ENCODE measurements at regions not wholly inside any gene's neighbourhood (a gene's known extent, or its start where the extent isn't known, plus 50 kb on each side); places are given as distances from the start of the nearest gene placed in this dataset.

DNA sequence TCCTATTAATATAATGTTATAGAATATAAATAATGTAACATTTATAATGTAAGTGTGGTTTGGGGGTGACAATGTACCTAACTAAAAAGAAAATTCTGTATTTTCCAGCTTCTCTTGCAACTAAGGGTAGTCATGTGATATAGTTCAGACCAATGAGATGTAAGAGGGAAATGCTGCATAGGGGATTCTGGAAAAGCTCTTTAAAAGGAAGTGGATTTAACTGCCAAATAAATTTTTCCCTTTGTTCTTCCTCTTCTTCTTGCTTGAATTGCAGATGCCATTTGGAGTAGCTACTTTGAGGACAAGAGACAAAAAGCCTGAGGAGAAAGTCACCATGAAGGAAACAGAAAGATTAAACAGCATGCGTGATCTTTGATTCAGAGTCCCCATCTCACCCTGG is 194.3 kb downstream of the PTEN start:
- no peak overlapping the region for H3K4me2 ChIP-seq (ENCODE audit: insufficient read depth in 1 of 2, low read depth in 2 of 2, low read length in 2 of 2)
- H3K27ac ChIP-seq (ENCODE audit: low read depth, low read length) = no peak overlapping the region
- no peak for FAIRE-seq
- H3K9me3 ChIP-seq (ENCODE audit: insufficient read depth in 2 of 2, low read depth in 1 of 2, low read length in 1 of 2) = no peaks in the 10 kb centered on the region
- H4K5ac ChIP-seq (ENCODE audit: insufficient read length, low read depth, low read length) = no peak overlapping the region
- H3K9ac ChIP-seq (replicated peaks in 1 of 4; ENCODE audit: extremely low read depth in 1 of 4, low read depth in 3 of 4, low read length in 3 of 4) = no peak overlapping the region
- H2AFZ ChIP-seq (ENCODE audit: low read length) = no peak overlapping the region
- no peak overlapping the region for H3K18ac ChIP-seq (ENCODE audit: extremely low read depth, low read length)
- no peak overlapping the region for H3K23ac ChIP-seq (ENCODE audit: insufficient read length)
- CTCF ChIA-PET (ENCODE audit: partially characterized antibody) = no interaction called here
- no peak overlapping the region for H4K91ac ChIP-seq (replicated peaks; ENCODE audit: insufficient read length, low read length)
- H3K36me3 ChIP-seq (ENCODE audit: control insufficient read depth in 2 of 4, insufficient read depth in 4 of 4, low read length in 3 of 4) = no peaks in the 10 kb centered on the region
- H3K14ac ChIP-seq (ENCODE audit: insufficient read length) = no peak overlapping the region
- POLR2A ChIA-PET (ENCODE audit: partially characterized antibody) = no interaction called here
- H4K20me1 ChIP-seq (replicated peaks in 1 of 2; ENCODE audit: control insufficient read depth in 1 of 2, insufficient read depth in 2 of 2, low read length in 2 of 2) = no peaks in the 10 kb centered on the region
- no peak overlapping the region for H2BK12ac ChIP-seq (ENCODE audit: low read depth, low read length)
- no peaks in the 10 kb centered on the region for H3K79me2 ChIP-seq (ENCODE audit: control insufficient read depth in 1 of 2, insufficient read depth in 2 of 2, low read length in 2 of 2)
- H2BK120ac ChIP-seq (replicated peaks; ENCODE audit: low read depth, low read length) = no peak overlapping the region
- H3K27me3 ChIP-seq (replicated peaks in 1 of 4; ENCODE audit: control insufficient read depth in 3 of 4, extremely low read depth in 1 of 4, insufficient read depth in 3 of 4, low read length in 3 of 4) = no peaks in the 10 kb centered on the region
- H2BK5ac ChIP-seq (ENCODE audit: low read depth, low read length) = no peak overlapping the region
- H3K4ac ChIP-seq (replicated peaks; ENCODE audit: insufficient read length, low read depth, low read length) = no peak overlapping the region
- H2BK20ac ChIP-seq (ENCODE audit: low read length) = no peak overlapping the region
- H3K23me2 ChIP-seq (ENCODE audit: low read depth, low read length) = no peaks in the 10 kb centered on the region; the same call in 1 of the 2 replicates
- no peak overlapping the region for H4K8ac ChIP-seq (ENCODE audit: extremely low read depth, insufficient read depth, low read length)
- WGBS, 2 experiments (ENCODE audit: extremely low coverage in 1 of 2, insufficient coverage in 1 of 2, insufficient read length in 1 of 2, insufficient replicate concordance in 2 of 2, low coverage in 1 of 2, low lambda C conversion rate in 2 of 2, missing lambda C conversion rate in 1 of 2) = 87% methylated on average over 1 of the region's 1 CpG; no CpG with 5 or more reads in 1 of the 2 experiments
- DNase-seq (ENCODE audit: low read depth in 1 of 2, low spot score in 2 of 2) = no peak
- H3K4me1 ChIP-seq (replicated peaks in 1 of 4; ENCODE audit: control insufficient read depth in 3 of 4, insufficient read depth in 4 of 4, low read length in 3 of 4) = no peaks in the 10 kb centered on the region
- H3K4me3 ChIP-seq (ENCODE audit: extremely low read depth in 1 of 4, insufficient read depth in 2 of 4, low read depth in 3 of 4, low read length in 4 of 4) = no peak overlapping the region
- TF ChIP-seq CTBP2 (IDR thresholded peaks at IDR 0.05; ENCODE audit: borderline replicate concordance, insufficient read depth, insufficient read length, low read length) (no peak), RFX5 (IDR thresholded peaks at IDR 0.05; ENCODE audit: borderline replicate concordance, low read depth, low read length) (no peak), POLR2A (IDR thresholded peaks at IDR 0.05; ENCODE audit: control extremely low read depth in 1 of 2, low read depth in 2 of 2, low read length in 2 of 2) (no peak)
- TF ChIP-seq, protein P1, sequence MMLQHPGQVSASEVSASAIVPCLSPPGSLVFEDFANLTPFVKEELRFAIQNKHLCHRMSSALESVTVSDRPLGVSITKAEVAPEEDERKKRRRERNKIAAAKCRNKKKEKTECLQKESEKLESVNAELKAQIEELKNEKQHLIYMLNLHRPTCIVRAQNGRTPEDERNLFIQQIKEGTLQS (IDR thresholded peaks at IDR 0.05; ENCODE audit: insufficient read depth, low read depth, low read length) = no peak
- no peak overlapping the region for H3K56ac ChIP-seq (replicated peaks; ENCODE audit: insufficient read length, low read depth, low read length)
- H3K79me1 ChIP-seq (ENCODE audit: low read depth, low read length) = no peaks in the 10 kb centered on the region
- H2AK5ac ChIP-seq (ENCODE audit: low read depth, low read length) = no peak overlapping the region
- H2BK15ac ChIP-seq (ENCODE audit: low read length) = no peak overlapping the region

Measured in H1 (cell line).